HG02884 (cell line): ENCODE measurements at regions not wholly inside any gene's neighbourhood (a gene's known extent, or its start where the extent isn't known, plus 50 kb on each side); places are given as distances from the start of the nearest gene placed in this dataset.

Experiments
- ATAC-seq: cut with Tn5 transposase; IDR thresholded peaks from one replicate; pipeline ENCODE4 v1.9.1; 2021; ENCODE audit warnings: mild to moderate bottlenecking, moderate library complexity; ENCODE audit not compliant: unreplicated experiment

DNA sequence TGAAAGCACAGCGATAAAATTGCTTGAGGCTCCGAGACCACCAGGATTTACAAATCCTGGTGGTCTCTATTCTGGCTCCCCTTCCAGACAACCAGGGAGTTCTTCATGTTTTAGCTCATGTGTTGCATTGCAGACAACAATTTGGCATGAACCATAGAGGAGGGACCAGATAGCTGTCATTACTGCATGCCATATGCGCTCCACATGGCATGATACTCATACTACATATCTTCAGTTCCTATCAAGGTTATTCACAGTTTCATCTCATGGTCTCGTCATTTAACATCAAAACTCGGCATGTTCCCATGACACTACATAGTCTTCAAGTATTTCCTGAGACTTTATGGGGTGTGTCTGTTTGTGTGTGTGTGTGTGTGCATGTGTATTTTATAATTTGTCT, 220.3 kb downstream of the OR13H1 start:
- no peak for ATAC-seq

GRCh38 chrX:131778269-131779218, 234.7 kb downstream of the OR13H1 start:
- no peak for ATAC-seq

- no peak for ATAC-seq
Measured at GRCh38 chrX:131779306-131779705, 235.4 kb downstream of the OR13H1 start.

DNA sequence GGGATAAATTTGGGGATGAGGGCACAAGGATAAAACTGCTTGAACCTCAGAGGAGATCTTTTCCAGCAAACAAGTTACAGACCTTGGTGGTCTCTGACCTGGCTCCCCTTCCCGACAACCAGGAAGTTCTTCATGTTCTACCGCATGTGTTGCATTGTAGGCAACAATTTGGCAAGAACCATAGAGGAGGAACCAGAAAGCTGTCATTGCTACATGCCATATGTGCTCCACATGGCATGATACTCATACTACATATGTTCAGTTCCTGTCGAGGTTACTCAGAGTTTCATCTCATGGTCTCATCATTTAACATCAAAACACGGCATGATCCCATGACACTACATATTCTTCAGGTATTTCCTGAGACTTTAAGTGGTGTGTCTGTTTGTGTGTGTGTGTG, 235.9 kb downstream of the OR13H1 start:
- no peak for ATAC-seq

- ATAC-seq = no peak
Measured at GRCh38 chrX:131782646-131783045, 238.8 kb downstream of the OR13H1 start.

- no peak for ATAC-seq
Measured at GRCh38 chrX:131783555-131784308, 239.4 kb upstream of the STK26 start.

DNA sequence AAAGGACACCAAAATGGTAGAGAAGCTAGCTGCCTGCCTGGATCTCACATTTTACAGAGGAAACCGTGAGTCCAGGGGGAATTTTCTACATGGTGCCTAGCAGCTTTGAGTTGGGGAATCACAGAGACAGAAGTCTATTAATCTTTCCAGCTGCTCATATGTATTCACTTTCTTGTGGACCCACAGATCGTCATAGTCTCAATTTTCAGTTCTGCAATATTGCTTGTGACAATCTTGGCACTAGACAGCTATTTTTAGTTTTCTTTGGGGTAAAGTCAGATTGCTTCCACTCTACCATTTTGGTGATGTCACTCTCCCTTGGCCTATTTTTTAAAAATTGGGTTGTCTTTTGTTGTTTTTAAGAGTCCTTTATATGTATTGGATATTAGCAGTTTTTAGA, 233.4 kb upstream of the STK26 start:
- ATAC-seq = peak; percentile 74

DNA sequence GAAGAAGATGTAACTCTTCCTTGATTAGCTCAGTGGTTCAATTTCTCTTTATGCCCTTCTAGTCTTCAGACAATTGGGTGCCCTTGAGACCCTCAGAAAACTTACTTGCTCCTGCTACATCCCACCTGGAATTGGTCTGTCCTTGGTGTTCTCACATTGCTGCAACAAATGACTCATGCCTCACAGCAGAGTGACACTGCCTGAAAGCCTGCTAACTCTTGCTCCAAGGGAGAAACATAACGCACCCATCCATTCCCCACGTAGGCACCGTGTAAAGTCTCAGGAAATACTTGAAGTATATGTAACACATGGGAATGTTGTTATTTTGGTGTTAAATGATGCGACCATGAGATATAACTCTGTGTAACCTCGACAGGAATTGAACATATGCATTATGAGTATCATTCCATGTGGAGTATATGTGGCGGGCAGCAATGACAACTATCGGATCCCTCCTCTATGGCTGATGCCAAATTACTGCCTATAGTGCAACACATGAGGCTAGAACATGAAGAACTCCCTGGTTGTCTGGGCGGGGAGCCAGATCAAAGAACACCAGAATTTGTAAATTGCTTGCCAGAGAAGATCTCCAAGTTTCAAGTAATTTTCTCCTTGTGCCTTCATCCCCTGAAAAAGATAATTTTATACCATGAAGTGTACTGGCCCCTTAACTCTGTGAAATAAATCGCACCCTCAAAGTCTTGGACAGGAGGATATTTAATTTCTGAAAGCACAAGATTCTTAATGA, 231.3 kb upstream of the STK26 start:
- no peak for ATAC-seq

DNA sequence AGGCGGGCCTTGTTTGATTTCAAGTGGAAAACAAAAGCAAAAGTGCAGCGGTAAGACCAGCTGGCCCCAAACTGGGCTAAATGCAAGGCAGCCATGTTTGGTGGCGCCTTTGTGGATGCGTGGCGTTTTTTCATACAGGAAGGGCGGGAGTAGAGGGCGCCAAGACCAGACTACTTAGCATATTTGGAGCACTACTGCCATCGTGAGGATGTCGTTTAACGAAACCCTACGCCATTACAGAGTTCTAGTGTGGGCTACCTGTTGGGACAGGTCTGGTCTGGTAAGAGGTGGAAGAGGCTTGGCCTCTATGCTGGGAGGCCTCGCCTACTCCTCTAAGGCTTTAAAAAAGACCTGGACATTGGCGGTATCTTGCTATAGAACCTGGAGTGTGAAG, 230.7 kb upstream of the STK26 start:
- ATAC-seq = no peak

GRCh38 chrX:131792789-131793462, 230.2 kb upstream of the STK26 start:
- no peak for ATAC-seq

DNA sequence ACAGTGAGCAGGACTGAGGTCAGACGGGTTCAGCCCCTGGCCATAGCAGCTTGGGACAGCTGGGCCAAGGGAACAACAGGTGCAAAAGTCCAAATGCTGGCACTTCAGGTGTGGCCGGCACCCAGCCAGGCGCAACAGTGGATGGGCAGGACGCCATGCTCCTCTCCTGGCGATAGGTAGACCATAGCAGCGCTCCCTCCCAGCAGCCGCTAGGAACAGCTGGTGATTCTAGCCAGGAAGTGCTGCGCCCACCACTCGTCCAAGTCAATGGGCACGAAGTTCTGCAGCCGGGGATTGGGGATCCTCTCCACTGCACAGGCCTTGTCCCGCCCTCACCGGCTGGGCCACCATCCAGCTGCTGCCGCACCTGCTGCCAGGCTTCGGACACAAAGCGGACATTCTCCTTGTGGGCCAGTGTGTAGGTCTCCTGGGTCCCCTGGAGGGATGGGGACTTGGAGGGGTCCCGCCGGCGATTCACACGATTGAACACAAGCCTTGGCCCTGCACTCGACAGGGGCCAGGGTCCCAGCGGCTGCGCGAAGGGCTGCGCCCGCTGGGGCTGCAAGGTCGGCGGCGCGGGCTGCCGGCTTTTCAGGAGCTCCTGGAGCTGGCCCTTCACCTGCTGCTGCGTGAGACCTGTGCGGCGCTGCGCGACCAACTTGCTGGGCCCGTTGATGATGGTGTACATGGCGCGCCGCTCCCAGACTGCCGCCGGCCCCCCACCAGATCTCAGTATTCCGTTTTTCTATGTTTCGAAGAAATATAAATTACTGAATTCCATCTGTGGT, 227.5 kb upstream of the STK26 start:
- no peak for ATAC-seq

DNA sequence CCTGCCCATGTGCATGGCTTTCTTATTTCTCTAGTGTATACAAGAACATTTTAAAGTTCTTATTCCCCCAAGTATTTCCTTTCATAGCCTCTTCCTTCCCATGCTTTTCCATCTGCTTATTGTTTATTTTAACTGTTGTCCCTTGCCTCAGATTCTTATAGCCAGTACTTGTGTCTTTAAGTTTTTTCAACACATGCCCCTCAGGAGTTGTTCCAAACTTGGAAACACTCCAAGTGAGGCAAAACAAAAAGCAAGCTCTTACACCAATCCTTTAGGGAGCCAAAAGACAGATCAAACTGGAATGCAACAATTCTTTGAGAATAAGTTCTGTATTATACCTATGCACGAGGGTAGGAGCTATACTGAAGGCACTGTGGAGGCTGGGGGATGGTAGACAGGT, 222.0 kb upstream of the STK26 start:
- ATAC-seq = no peak

DNA sequence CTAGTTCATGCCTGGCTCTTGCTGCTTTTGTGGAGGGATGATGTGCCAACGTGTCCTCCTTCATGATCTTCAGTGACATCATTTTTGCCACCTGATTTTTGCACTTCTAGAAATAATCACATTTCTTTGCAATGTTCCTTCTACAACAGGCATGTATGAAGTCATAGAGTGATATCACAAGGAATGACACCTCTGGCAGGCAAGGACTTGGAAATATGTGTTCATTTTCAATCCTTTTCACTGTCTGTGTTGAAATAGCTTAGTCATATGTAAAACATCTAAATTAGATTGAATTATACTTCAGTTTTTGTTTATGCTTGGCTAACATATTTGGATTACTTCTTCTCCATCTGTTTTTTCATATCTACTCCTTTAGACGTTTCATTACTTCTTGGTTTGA, 221.2 kb upstream of the STK26 start:
- no peak for ATAC-seq

- ATAC-seq = no peak
Measured at GRCh38 chrX:131802836-131803626, 220.1 kb upstream of the STK26 start.

GRCh38 chrX:131812847-131813825, 210.0 kb upstream of the STK26 start:
- peak; percentile 92 for ATAC-seq

GRCh38 chrX:131816551-131817136, 206.5 kb upstream of the STK26 start:
- peak; percentile 38 for ATAC-seq

GRCh38 chrX:131818297-131818936, 204.7 kb upstream of the STK26 start:
- ATAC-seq = no peak
